ENCODE measurements at regions not wholly inside any gene's neighbourhood (a gene's known extent, or its start where the extent isn't known, plus 50 kb on each side); places are given as distances from the start of the nearest gene placed in this dataset.

GRCh38 chr11:30650266-30650665 is 64.1 kb upstream of the MPPED2 start:
- H3K14ac ChIP-seq (replicated peaks; ENCODE audit: low read depth, low read length) = no peak overlapping the region
- dilution Hi-C loops (cut with HindIII; ENCODE audit: low sequenced_read_pairs, unreplicated experiment) = no loop called here
- no peak overlapping the region for H4K8ac ChIP-seq (ENCODE audit: low read depth in 2 of 2, low read length in 2 of 2)
- H2AK5ac ChIP-seq (ENCODE audit: low read depth, low read length) = no peak overlapping the region
- ChIA-PET CTCF (no interaction called here), POLR2A (ENCODE audit: unreplicated experiment) (no interaction called here)
- H3K9me1 ChIP-seq (ENCODE audit: insufficient read depth, low read length) = no peaks in the 10 kb centered on the region
- H2BK15ac ChIP-seq (ENCODE audit: low read depth, low read length) = no peak overlapping the region
- ATAC-seq (ENCODE audit: low read depth) (no peak), DNase-seq (no peak)
- no peak overlapping the region for H3K23ac ChIP-seq (ENCODE audit: low read depth, low read length)
- no peak overlapping the region for H3K4ac ChIP-seq (ENCODE audit: low read depth, low read length)
- BruUV-seq (replicated peaks) = no TSS peak
- H3K4me1 ChIP-seq (ENCODE audit: control insufficient read depth, insufficient read depth, low read length) = no peaks in the 10 kb centered on the region
- H2BK20ac ChIP-seq (ENCODE audit: low read depth, low read length) = no peak overlapping the region
- no peak overlapping the region for H4K91ac ChIP-seq (ENCODE audit: insufficient read depth, low read depth, low read length)
- no peak overlapping the region for H2BK120ac ChIP-seq (ENCODE audit: low read depth, low read length)
- H3K4me2 ChIP-seq (ENCODE audit: low read depth, low read length) = no peak overlapping the region
- H2BK5ac ChIP-seq (ENCODE audit: low read depth, low read length, poor library complexity, severe bottlenecking) = no peak overlapping the region
- no peaks in the 10 kb centered on the region for H4K20me1 ChIP-seq (ENCODE audit: insufficient read depth, low read length)
- no peak overlapping the region for H3K9ac ChIP-seq (ENCODE audit: low read depth, low read length)
- H3K4me3 ChIP-seq (ENCODE audit: insufficient read depth, low read depth, low read length) = no peak overlapping the region
- intact Hi-C loops (cut with micrococcal nuclease) = no loop called here
- H3K79me1 ChIP-seq (ENCODE audit: low read depth in 1 of 2, low read length in 2 of 2) = no peaks in the 10 kb centered on the region
- H3K36me3 ChIP-seq (ENCODE audit: control insufficient read depth, insufficient read depth, low read length) = no peaks in the 10 kb centered on the region
- no peak overlapping the region for H4K5ac ChIP-seq (ENCODE audit: low read depth, low read length)
- no peaks in the 10 kb centered on the region for H3K9me3 ChIP-seq (ENCODE audit: control insufficient read depth, insufficient read depth, low read length)
- no peak overlapping the region for H2AK9ac ChIP-seq (replicated peaks; ENCODE audit: low read depth, low read length, poor library complexity)
- no peak for TF ChIP-seq CTCF (conservative IDR thresholded peaks at IDR 0.05; ENCODE audit: low read depth, low read length)
- TF ChIP-seq MXI1 (IDR thresholded peaks at IDR 0.05; ENCODE audit: borderline replicate concordance, low read depth, low read length) = no peak
- TF ChIP-seq POLR2A (IDR thresholded peaks at IDR 0.05; ENCODE audit: low read depth, low read length) = no peak
- no peak for TF ChIP-seq MAZ (IDR thresholded peaks at IDR 0.05; ENCODE audit: borderline replicate concordance, low read depth, low read length)
- no peak for TF ChIP-seq NFE2L2 (IDR thresholded peaks at IDR 0.05; ENCODE audit: low read depth, low read length)
- no peak for TF ChIP-seq CHD1 (IDR thresholded peaks at IDR 0.05; ENCODE audit: low read depth, low read length)
- TF ChIP-seq RFX5 (IDR thresholded peaks at IDR 0.05; ENCODE audit: low read depth, low read length) = no peak
- H3K27me3 ChIP-seq (ENCODE audit: control insufficient read depth, insufficient read depth, low read length) = no peaks in the 10 kb centered on the region
- H3K56ac ChIP-seq (ENCODE audit: extremely low read depth, insufficient read depth, low read length) = no peak overlapping the region
- no peak overlapping the region for H2AFZ ChIP-seq (replicated peaks; ENCODE audit: low read length, poor library complexity)
- in situ Hi-C loops (cut with MboI; ENCODE audit: low sequenced_read_pairs) = no loop called here
- no peak overlapping the region for H3K18ac ChIP-seq (ENCODE audit: low read depth, low read length)
- no peak overlapping the region for H3K27ac ChIP-seq (ENCODE audit: insufficient read depth, low read length)
